Panc1 (cell line): ENCODE measurements at regions not wholly inside any gene's neighbourhood (a gene's known extent, or its start where the extent isn't known, plus 50 kb on each side); places are given as distances from the start of the nearest gene placed in this dataset.

Experiments
- POLR2AphosphoS5 ChIP-seq: IDR thresholded peaks from 2 replicates; pipeline ENCODE4 v1.6.1; 2012; ENCODE audit warnings: mild to moderate bottlenecking, low read depth, low read length, moderate library complexity
- TCF7L2 ChIP-seq: IDR thresholded peaks from 2 replicates; pipeline ENCODE4 v1.6.1; 2011; ENCODE audit warnings: mild to moderate bottlenecking, low read depth, low read length, inconsistent platforms
- TF ChIP-seq, protein P1 (sequence below): fragments of 450-650 bp; IDR thresholded peaks from 2 replicates; pipeline ENCODE4 v1.5.1; 2017; ENCODE audit warnings: mild to moderate bottlenecking
- TF ChIP-seq, protein P2 (sequence below), 2 experiments: IDR thresholded peaks; 2 replicates each; pipeline ENCODE4 v1.6.1; 2011 to 2012; ENCODE audit warnings: low read depth in 2 of 2, control low read depth in 1 of 2, low read length in 1 of 2, mild to moderate bottlenecking in 1 of 2, moderate library complexity in 1 of 2; ENCODE audit not compliant: insufficient read depth in 1 of 2

DNA sequence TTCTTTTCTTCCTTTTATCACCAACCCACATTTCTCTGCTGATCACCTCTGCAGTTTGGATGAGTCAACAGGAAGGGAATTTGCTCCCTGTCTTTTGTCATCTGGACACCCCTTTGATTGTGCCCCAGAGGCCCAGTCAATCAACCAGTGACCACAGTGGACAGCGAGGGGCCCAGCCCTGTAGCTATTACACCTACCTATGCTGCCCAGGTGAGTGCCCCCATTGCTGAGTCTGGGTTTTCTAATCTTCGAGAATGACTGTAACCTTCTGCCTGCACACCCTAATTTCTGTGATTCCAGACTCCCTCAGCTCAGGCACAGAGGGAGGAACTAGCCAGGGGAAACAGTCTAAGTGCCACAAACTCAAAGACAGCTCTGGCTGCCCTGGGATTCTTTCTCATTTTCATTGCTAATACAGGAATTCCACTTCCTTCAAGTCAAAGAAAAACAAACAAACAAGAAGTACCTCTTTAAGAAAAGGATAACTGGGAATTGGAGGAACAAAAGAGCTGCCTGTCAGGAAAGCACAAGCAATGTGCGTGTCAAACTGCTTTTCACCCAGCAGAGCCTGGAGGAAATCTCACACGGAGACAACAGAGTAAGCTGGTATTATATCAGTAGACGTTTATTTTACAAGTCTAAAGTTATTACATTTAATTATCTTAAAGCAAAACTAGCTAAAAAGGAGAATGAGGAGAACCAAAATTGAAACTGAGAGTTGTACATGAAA is 311.1 kb downstream of the AJAP1 start:
- TF ChIP-seq, protein P1, sequence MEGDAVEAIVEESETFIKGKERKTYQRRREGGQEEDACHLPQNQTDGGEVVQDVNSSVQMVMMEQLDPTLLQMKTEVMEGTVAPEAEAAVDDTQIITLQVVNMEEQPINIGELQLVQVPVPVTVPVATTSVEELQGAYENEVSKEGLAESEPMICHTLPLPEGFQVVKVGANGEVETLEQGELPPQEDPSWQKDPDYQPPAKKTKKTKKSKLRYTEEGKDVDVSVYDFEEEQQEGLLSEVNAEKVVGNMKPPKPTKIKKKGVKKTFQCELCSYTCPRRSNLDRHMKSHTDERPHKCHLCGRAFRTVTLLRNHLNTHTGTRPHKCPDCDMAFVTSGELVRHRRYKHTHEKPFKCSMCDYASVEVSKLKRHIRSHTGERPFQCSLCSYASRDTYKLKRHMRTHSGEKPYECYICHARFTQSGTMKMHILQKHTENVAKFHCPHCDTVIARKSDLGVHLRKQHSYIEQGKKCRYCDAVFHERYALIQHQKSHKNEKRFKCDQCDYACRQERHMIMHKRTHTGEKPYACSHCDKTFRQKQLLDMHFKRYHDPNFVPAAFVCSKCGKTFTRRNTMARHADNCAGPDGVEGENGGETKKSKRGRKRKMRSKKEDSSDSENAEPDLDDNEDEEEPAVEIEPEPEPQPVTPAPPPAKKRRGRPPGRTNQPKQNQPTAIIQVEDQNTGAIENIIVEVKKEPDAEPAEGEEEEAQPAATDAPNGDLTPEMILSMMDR = no peak
- TF ChIP-seq, protein P2, sequence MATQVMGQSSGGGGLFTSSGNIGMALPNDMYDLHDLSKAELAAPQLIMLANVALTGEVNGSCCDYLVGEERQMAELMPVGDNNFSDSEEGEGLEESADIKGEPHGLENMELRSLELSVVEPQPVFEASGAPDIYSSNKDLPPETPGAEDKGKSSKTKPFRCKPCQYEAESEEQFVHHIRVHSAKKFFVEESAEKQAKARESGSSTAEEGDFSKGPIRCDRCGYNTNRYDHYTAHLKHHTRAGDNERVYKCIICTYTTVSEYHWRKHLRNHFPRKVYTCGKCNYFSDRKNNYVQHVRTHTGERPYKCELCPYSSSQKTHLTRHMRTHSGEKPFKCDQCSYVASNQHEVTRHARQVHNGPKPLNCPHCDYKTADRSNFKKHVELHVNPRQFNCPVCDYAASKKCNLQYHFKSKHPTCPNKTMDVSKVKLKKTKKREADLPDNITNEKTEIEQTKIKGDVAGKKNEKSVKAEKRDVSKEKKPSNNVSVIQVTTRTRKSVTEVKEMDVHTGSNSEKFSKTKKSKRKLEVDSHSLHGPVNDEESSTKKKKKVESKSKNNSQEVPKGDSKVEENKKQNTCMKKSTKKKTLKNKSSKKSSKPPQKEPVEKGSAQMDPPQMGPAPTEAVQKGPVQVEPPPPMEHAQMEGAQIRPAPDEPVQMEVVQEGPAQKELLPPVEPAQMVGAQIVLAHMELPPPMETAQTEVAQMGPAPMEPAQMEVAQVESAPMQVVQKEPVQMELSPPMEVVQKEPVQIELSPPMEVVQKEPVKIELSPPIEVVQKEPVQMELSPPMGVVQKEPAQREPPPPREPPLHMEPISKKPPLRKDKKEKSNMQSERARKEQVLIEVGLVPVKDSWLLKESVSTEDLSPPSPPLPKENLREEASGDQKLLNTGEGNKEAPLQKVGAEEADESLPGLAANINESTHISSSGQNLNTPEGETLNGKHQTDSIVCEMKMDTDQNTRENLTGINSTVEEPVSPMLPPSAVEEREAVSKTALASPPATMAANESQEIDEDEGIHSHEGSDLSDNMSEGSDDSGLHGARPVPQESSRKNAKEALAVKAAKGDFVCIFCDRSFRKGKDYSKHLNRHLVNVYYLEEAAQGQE (IDR thresholded peaks at IDR 0.05; ENCODE audit: insufficient read depth in 1 of 2, low read depth in 2 of 2, low read length in 1 of 2) = no peak
- TF ChIP-seq TCF7L2 (no peak), POLR2AphosphoS5 (no peak)
